H9 (cell line): ENCODE measurements at regions not wholly inside any gene's neighbourhood (a gene's known extent, or its start where the extent isn't known, plus 50 kb on each side); places are given as distances from the start of the nearest gene placed in this dataset.

ENCODE experiments used
- DNase-seq: peaks from one replicate; pipeline ENCODE4 v3.0.0-alpha.2; 2017
- H2AFZ ChIP-seq: one replicate; pipeline ENCODE4 v1.6.1; 2013; ENCODE audit warnings: mild to moderate bottlenecking, low read length, control low read depth, moderate library complexity
- H2AK5ac ChIP-seq: 2 replicates; pipeline ENCODE4 v1.6.1; 2013; ENCODE audit warnings: low read length, control low read depth, mixed read lengths; ENCODE audit not compliant: insufficient read length
- H2BK120ac ChIP-seq: one replicate; pipeline ENCODE4 v1.6.1; 2013; ENCODE audit warnings: low read depth, mild to moderate bottlenecking, low read length, control low read depth, inconsistent platforms; ENCODE audit not compliant: poor library complexity, severe bottlenecking
- H2BK12ac ChIP-seq: 2 replicates; pipeline ENCODE4 v1.6.1; 2013; ENCODE audit warnings: low read length, control low read depth, mixed read lengths, low read depth; ENCODE audit not compliant: insufficient read length
- H2BK15ac ChIP-seq: 2 replicates; pipeline ENCODE4 v1.6.1; 2013; ENCODE audit warnings: low read depth, low read length, control low read depth
- H2BK20ac ChIP-seq: one replicate; pipeline ENCODE4 v1.6.1; 2013; ENCODE audit warnings: low read depth, mild to moderate bottlenecking, low read length, control low read depth, inconsistent platforms; ENCODE audit not compliant: poor library complexity, severe bottlenecking
- H2BK5ac ChIP-seq: 2 replicates; pipeline ENCODE4 v1.6.1; 2013; ENCODE audit warnings: low read length, control low read depth, mixed read lengths; ENCODE audit not compliant: insufficient read length
- H3K14ac ChIP-seq: 2 replicates; pipeline ENCODE4 v1.6.1; 2013; ENCODE audit warnings: low read length, control low read depth; ENCODE audit not compliant: insufficient read depth
- H3K18ac ChIP-seq: 2 replicates; pipeline ENCODE4 v1.6.1; 2013; ENCODE audit warnings: low read depth, mild to moderate bottlenecking, mixed read lengths, low read length, control low read depth; ENCODE audit not compliant: insufficient read length
- H3K23ac ChIP-seq: 2 replicates; pipeline ENCODE4 v1.6.1; 2013; ENCODE audit warnings: low read length, control low read depth, mixed read lengths, low read depth; ENCODE audit not compliant: insufficient read length
- H3K23me2 ChIP-seq: 2 replicates; pipeline ENCODE4 v1.6.1; 2013; ENCODE audit warnings: low read depth, mild to moderate bottlenecking, mixed read lengths, low read length, control low read depth; ENCODE audit not compliant: insufficient read length, poor library complexity, severe bottlenecking
- H3K27ac ChIP-seq: 2 replicates; pipeline ENCODE4 v1.5.1; 2013; ENCODE audit warnings: low read length, control low read depth, mixed read lengths, low read depth; ENCODE audit not compliant: insufficient read length
- H3K27me3 ChIP-seq: 2 replicates; pipeline ENCODE4 v1.6.1; 2013; ENCODE audit warnings: low read length, control low read depth, inconsistent platforms; ENCODE audit not compliant: insufficient read depth
- H3K4ac ChIP-seq: 2 replicates; pipeline ENCODE4 v1.6.1; 2013; ENCODE audit warnings: low read depth, mild to moderate bottlenecking, control low read depth, inconsistent platforms, low read length, moderate library complexity
- H3K4me1 ChIP-seq: 2 replicates; pipeline ENCODE4 v1.6.1; 2013; ENCODE audit warnings: low read length, control low read depth, inconsistent platforms; ENCODE audit not compliant: insufficient read depth
- H3K4me2 ChIP-seq: 2 replicates; pipeline ENCODE4 v1.6.1; 2013; ENCODE audit warnings: low read length, control low read depth, mixed read lengths; ENCODE audit not compliant: insufficient read length, insufficient read depth
- H3K56ac ChIP-seq: 2 replicates; pipeline ENCODE4 v1.6.1; 2013; ENCODE audit warnings: low read depth, mild to moderate bottlenecking, mixed read lengths, low read length, control low read depth; ENCODE audit not compliant: insufficient read length
- H3K79me1 ChIP-seq: 2 replicates; pipeline ENCODE4 v1.6.1; 2013; ENCODE audit warnings: low read depth, mild to moderate bottlenecking, moderate library complexity, low read length, control low read depth, inconsistent platforms; ENCODE audit not compliant: insufficient read depth, poor library complexity, severe bottlenecking
- H3K79me2 ChIP-seq: 2 replicates; pipeline ENCODE4 v1.6.1; 2013; ENCODE audit warnings: low read length, control low read depth, inconsistent platforms; ENCODE audit not compliant: insufficient read depth
- H3K9ac ChIP-seq: 2 replicates; pipeline ENCODE4 v1.6.1; 2013; ENCODE audit warnings: low read length, control low read depth, mixed read lengths; ENCODE audit not compliant: insufficient read length; ENCODE audit errors: extremely low read depth
- H3K9me3 ChIP-seq: one replicate; pipeline ENCODE4 v1.6.1; 2013; ENCODE audit warnings: low read depth, low read length, inconsistent platforms; ENCODE audit not compliant: control insufficient read depth
- H3T11ph ChIP-seq: one replicate; pipeline ENCODE4 v1.6.1; 2013; ENCODE audit warnings: mild to moderate bottlenecking, low read length, control low read depth, inconsistent platforms
- H4K20me1 ChIP-seq: one replicate; pipeline ENCODE4 v1.6.1; 2013; ENCODE audit not compliant: control insufficient read depth, insufficient read length, insufficient read depth
- H4K5ac ChIP-seq: 2 replicates; pipeline ENCODE4 v1.6.1; 2013; ENCODE audit warnings: low read depth, mild to moderate bottlenecking, mixed read lengths, low read length, control low read depth; ENCODE audit not compliant: insufficient read length
- H4K8ac ChIP-seq: replicated peaks from 2 replicates; pipeline ENCODE4 v1.6.1; 2013; ENCODE audit warnings: low read length, control low read depth, mixed read lengths, low read depth; ENCODE audit not compliant: insufficient read length
- H4K91ac ChIP-seq: 2 replicates; pipeline ENCODE4 v1.6.1; 2013; ENCODE audit warnings: low read depth, mild to moderate bottlenecking, moderate library complexity, mixed read lengths, low read length, control low read depth; ENCODE audit not compliant: insufficient read length
- H3K27ac Mint-ChIP-seq, 3 experiments: 2 replicates in 2 of 3; 3 replicates in 1 of 3; pipeline ENCODE4 v1.8.0; 2020 to 2021; ENCODE audit warnings: mixed read lengths in 3 of 3, mild to moderate bottlenecking in 1 of 3, moderate library complexity in 1 of 3
- H3K27me3 Mint-ChIP-seq: 2 replicates; pipeline ENCODE4 v1.8.0; 2021; ENCODE audit warnings: low read depth, mild to moderate bottlenecking, moderate library complexity, mixed read lengths
- H3K36me3 Mint-ChIP-seq, 3 experiments: 2 replicates in 2 of 3; 3 replicates in 1 of 3; pipeline ENCODE4 v1.8.0; 2020 to 2021; ENCODE audit warnings: low read depth in 3 of 3, mixed read lengths in 3 of 3; ENCODE audit not compliant: insufficient read depth in 1 of 3
- H3K4me1 Mint-ChIP-seq, 2 experiments: 2 replicates each; pipeline ENCODE4 v1.8.0; 2020; ENCODE audit warnings: mixed read lengths in 2 of 2
- H3K4me3 Mint-ChIP-seq, 2 experiments: 2 replicates in 1 of 2; 3 replicates in 1 of 2; pipeline ENCODE4 v1.8.0; 2020 to 2021; ENCODE audit warnings: mild to moderate bottlenecking in 2 of 2, mixed read lengths in 2 of 2, moderate library complexity in 1 of 2
- H3K9me3 Mint-ChIP-seq, 2 experiments: 2 replicates in 1 of 2; 3 replicates in 1 of 2; pipeline ENCODE4 v1.8.0; 2020; ENCODE audit warnings: mild to moderate bottlenecking in 2 of 2, mixed read lengths in 2 of 2, moderate library complexity in 1 of 2
- CTCF ChIP-seq: fragments of 200-600 bp; sonication (generic); conservative IDR thresholded peaks from 3 replicates; pipeline ENCODE4 v1.8.0; 2021; ENCODE audit warnings: antibody characterized with exemption, mild to moderate bottlenecking
- WGBS: extraction: QIAGEN DNeasy Blood & Tissue Kit; methylation state at CpG from one replicate; pipeline ENCODE4 v1.1.7; 2013; ENCODE audit warnings: missing lambda C conversion rate, low lambda C conversion rate, mixed read lengths; ENCODE audit not compliant: insufficient read length; ENCODE audit errors: extremely low coverage; 5-methylcytosine and 5-hydroxymethylcytosine counted together

- Histone ChIP-seq H2BK20ac (no peak overlapping the region), H4K91ac (no peak overlapping the region), H2AFZ (no peak overlapping the region), H2AK5ac (no peak overlapping the region), H3K23ac (no peak overlapping the region), H2BK5ac (no peak overlapping the region), H2BK120ac (no peak overlapping the region), H4K20me1 (no peaks in the 10 kb centered on the region), H4K5ac (no peak overlapping the region), H3K14ac (no peak overlapping the region), H3K56ac (no peak overlapping the region), H3K4ac (no peak overlapping the region), H3K4me2 (no peak overlapping the region), H3T11ph (no peak overlapping the region), H4K8ac (no peak overlapping the region), H3K4me1 (no peaks in the 10 kb centered on the region), H3K9ac (no peak overlapping the region), H3K79me2 (no peaks in the 10 kb centered on the region), H2BK15ac (no peak overlapping the region), H2BK12ac (no peak overlapping the region), H3K27ac (no peak overlapping the region), H3K23me2 (no peaks in the 10 kb centered on the region), H3K9me3 (peaks cover 4% of the 10 kb centered on the region), H3K79me1 (no peaks in the 10 kb centered on the region), H3K27me3 (no peaks in the 10 kb centered on the region), H3K18ac (no peak overlapping the region)
- Mint-ChIP-seq H3K4me3 (no peak overlapping the region), H3K4me1 (peaks cover 3 to 4% of the 10 kb centered on the region in 2 experiments), H3K9me3 (peaks cover 17 to 20% of the 10 kb centered on the region in 2 experiments), H3K27me3 (peaks cover 44% of the 10 kb centered on the region), H3K27ac (no peak overlapping the region), H3K36me3 (peaks cover 3 to 14% (median 5%) of the 10 kb centered on the region in 3 experiments; a peak in 6 of 7 replicates)
- TF ChIP-seq CTCF, result no peak
- DNase-seq, result no peak
- WGBS, result no CpG with 5 or more reads among the region's 3 CpGs
Observed at GRCh38 chr1:230496451-230496850, 70.3 kb upstream of the PGBD5 start.
